IPS-NIHi7 (cell line): ENCODE measurements at regions not wholly inside any gene's neighbourhood (a gene's known extent, or its start where the extent isn't known, plus 50 kb on each side); places are given as distances from the start of the nearest gene placed in this dataset.

Source experiments
- DNase-seq: peaks from one replicate; pipeline ENCODE4 v3.0.0; 2012; ENCODE audit warnings: mixed read lengths; ENCODE audit errors: extremely low spot score

GRCh38 chrX:23228454-23228853 lies 106.2 kb upstream of the PTCHD1 start:
- no peak for DNase-seq

DNA sequence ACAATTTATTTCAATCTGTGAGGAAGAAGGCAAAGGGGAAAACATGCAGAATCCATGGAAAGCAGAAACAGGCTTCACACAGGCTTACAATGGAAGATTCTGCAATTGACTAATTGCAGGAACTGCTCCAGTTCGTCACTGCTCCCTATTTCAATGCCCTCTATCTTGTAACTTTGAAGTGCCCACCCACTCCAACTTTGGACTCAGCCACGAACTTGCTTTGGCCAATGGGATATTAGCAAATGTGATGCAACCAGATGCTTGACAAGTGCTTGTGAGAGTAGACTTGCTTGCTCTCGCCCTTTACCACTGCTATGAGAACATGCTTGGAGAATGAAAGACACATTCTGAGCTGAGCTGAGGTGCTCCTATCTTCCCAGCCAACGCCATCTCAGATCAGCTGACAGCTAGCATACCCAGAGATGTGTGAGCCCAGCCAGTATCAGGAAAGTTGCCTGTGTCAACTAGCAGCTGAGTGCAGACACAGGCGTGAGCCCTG lies 105.7 kb upstream of the PTCHD1 start:
- peak; percentile 22 for DNase-seq

- no peak for DNase-seq
These were observed 99.6 kb upstream of the PTCHD1 start for GRCh38 chrX:23235051-23235450.

DNA sequence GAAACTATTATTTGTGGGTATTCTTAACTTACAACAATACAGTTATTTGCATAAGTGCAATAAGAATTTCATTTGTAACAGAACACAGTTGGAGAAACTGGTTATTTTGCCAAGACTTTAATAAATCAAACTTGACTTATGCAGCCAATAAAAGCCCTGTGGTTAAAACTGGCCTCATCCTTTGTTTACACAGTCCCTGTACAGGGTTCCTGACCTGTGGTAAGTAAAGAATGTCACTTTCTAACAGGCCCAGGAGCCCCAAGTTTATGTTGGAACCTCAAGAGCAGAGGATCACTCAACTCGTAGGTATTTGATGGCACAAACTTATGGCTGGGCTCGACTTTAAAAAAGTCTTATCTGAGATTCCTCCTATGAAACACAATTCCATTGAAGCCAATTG lies 88.6 kb upstream of the PTCHD1 start:
- no peak for DNase-seq

GRCh38 chrX:23248187-23248586 lies 86.5 kb upstream of the PTCHD1 start:
- DNase-seq, result no peak

DNA sequence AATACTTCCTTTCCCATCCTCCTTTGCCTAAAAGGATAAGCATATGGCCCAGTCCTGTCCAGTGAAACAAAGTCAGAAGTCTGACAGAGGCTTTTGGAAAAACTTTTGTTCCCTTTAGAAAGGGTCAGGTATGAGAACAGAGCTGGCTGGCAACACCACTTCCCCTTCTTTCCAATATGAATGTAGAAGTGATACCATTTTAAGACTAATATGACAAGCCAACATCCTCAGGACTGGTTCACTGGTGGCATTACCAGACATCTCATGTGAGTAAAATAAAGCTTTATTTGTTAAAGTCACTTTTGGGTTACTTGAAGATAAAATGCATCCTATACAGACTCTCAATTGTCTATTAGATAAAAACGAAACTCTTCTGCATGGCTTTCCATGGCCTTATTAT lies 83.6 kb upstream of the PTCHD1 start:
- no peak for DNase-seq

GRCh38 chrX:23263892-23264291 lies 70.8 kb upstream of the PTCHD1 start:
- peak; percentile 21 for DNase-seq

DNA sequence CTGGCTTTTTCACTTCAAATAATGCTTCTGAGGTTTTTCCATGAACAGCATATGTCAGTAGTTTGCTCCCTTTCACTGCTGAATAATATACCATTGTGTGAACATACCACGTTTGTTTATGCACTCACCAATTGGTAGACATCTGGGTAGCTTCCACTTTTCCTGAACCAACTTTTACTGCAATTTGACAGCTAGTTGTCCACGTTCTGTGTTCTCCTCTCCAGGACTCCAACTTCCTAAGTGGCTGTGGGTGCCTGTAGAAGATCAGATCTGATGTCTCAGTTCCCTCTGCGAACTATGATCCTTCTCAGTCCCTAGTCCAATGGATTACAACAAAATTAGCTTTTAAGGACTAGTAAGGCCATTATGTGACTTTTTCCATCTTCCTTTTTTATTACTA lies 64.7 kb upstream of the PTCHD1 start:
- DNase-seq, result no peak

DNA sequence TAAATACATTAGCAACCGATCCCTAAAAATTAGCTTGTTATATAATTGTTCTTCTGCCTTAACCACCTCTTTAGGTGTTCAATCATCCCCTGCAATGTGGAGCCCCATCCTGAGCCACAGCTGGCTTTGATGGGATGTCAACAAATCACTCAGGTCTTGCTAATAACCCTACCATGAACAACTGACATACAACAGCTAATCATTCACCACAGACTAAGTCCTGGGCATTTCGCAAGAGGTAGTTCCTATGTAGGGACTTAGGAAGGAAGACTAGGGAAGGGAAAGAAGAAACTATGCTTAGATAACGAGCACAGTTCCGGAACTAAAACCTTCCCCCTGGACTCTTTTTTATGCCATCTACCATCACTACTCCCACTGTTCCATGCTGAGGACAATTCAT lies 63.6 kb upstream of the PTCHD1 start:
- no peak for DNase-seq

DNA sequence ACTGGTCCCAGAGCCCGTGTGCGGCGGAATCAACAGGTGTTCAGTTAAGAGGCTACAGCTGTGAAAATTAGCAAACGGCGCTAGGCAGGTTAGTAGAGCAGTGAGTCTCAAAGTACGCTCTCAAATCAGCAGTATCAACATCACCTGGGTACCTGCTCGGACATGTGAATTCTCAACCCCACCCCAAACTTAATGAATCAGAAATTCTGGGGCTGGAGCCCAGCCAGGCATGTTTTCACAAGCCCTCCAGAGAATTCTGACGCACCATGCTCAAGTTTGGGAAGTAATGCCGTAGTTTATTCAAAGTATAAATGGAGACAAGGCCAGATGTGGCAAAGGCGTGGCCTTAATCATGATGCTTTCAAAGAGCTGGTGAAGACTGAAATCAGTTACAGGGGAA lies 58.2 kb upstream of the PTCHD1 start:
- DNase-seq, result no peak
